IMR-90 (cell line): ENCODE measurements at regions not wholly inside any gene's neighbourhood (a gene's known extent, or its start where the extent isn't known, plus 50 kb on each side); places are given as distances from the start of the nearest gene placed in this dataset.

Source experiments
- ATAC-seq: fragments of 200-7000 bp; cut with Tn5 transposase; 2 replicates; pipeline ENCODE4 v1.9.1; 2020; ENCODE audit warnings: low read depth, mild to moderate bottlenecking, moderate library complexity
- BruUV-seq: library from RNA; stranded (reverse); fragments of 400-500 nt; replicated peaks from 2 replicates; lab custom pipeline; 2021; lab: Mats Ljungman, UMichigan
- CTCF ChIA-PET: fragments of 300-600 bp; formaldehyde crosslinking; extraction: SDS; loops from one replicate; lab custom pipeline; 2021; ENCODE audit warnings: antibody characterized with exemption; lab: Yijun Ruan, JAX
- POLR2A ChIA-PET: fragments of 300-600 bp; sonication (Branson Sonifier 250); formaldehyde crosslinking; loops from one replicate; lab custom pipeline; 2022; ENCODE audit warnings: antibody characterized with exemption; ENCODE audit not compliant: unreplicated experiment; lab: Charles Lee
- DNase-seq: peaks from one replicate; pipeline ENCODE4 v3.0.0; 2013
- H2AFZ ChIP-seq: replicated peaks from 2 replicates; pipeline ENCODE3; 2013; ENCODE audit warnings: low read length, mild to moderate bottlenecking; ENCODE audit not compliant: poor library complexity
- H2AK5ac ChIP-seq: 2 replicates; pipeline ENCODE4 v1.6.1; 2013; ENCODE audit warnings: low read depth, low read length, inconsistent platforms
- H2AK9ac ChIP-seq: replicated peaks from 2 replicates; pipeline ENCODE3; 2013; ENCODE audit warnings: mild to moderate bottlenecking, low read depth, low read length, moderate library complexity; ENCODE audit not compliant: poor library complexity
- H2BK120ac ChIP-seq: 2 replicates; pipeline ENCODE4 v1.6.1; 2013; ENCODE audit warnings: low read depth, low read length, inconsistent platforms
- H2BK15ac ChIP-seq: 3 replicates; pipeline ENCODE4 v1.6.1; 2013; ENCODE audit warnings: low read depth, low read length, inconsistent platforms
- H2BK20ac ChIP-seq: 2 replicates; pipeline ENCODE4 v1.6.1; 2013; ENCODE audit warnings: low read depth, mild to moderate bottlenecking, inconsistent platforms, low read length, moderate library complexity
- H2BK5ac ChIP-seq: 2 replicates; pipeline ENCODE4 v1.6.1; 2013; ENCODE audit warnings: mild to moderate bottlenecking, low read depth, low read length, inconsistent platforms; ENCODE audit not compliant: poor library complexity, severe bottlenecking
- H3K14ac ChIP-seq: replicated peaks from 2 replicates; pipeline ENCODE4 v1.6.1; 2013; ENCODE audit warnings: low read depth, low read length, inconsistent platforms
- H3K18ac ChIP-seq: 2 replicates; pipeline ENCODE4 v1.6.1; 2013; ENCODE audit warnings: low read depth, low read length, control low read depth
- H3K23ac ChIP-seq: 2 replicates; pipeline ENCODE4 v1.6.1; 2013; ENCODE audit warnings: low read depth, low read length, inconsistent platforms
- H3K27ac ChIP-seq: 2 replicates; pipeline ENCODE4 v1.5.1; 2013; ENCODE audit warnings: mild to moderate bottlenecking, control low read depth, low read length; ENCODE audit not compliant: insufficient read depth
- H3K27me3 ChIP-seq: 2 replicates; pipeline ENCODE4 v1.6.1; 2013; ENCODE audit warnings: low read length; ENCODE audit not compliant: control insufficient read depth, insufficient read depth
- H3K36me3 ChIP-seq: 2 replicates; pipeline ENCODE4 v1.6.1; 2013; ENCODE audit warnings: low read length, mixed read lengths; ENCODE audit not compliant: control insufficient read depth, insufficient read depth
- H3K4ac ChIP-seq: 2 replicates; pipeline ENCODE4 v1.6.1; 2013; ENCODE audit warnings: low read depth, low read length, inconsistent platforms
- H3K4me1 ChIP-seq: 2 replicates; pipeline ENCODE4 v1.6.1; 2013; ENCODE audit warnings: low read length, mixed read lengths; ENCODE audit not compliant: control insufficient read depth, insufficient read depth
- H3K4me2 ChIP-seq: 2 replicates; pipeline ENCODE4 v1.6.1; 2013; ENCODE audit warnings: low read depth, mild to moderate bottlenecking, control low read depth, low read length, moderate library complexity
- H3K4me3 ChIP-seq: 2 replicates; pipeline ENCODE4 v1.5.1; 2013; ENCODE audit warnings: low read depth, mild to moderate bottlenecking, control low read depth, low read length, moderate library complexity; ENCODE audit not compliant: insufficient read depth
- H3K56ac ChIP-seq: 2 replicates; pipeline ENCODE4 v1.6.1; 2013; ENCODE audit warnings: low read length, inconsistent platforms; ENCODE audit not compliant: insufficient read depth; ENCODE audit errors: extremely low read depth
- H3K79me1 ChIP-seq, 2 experiments: 2 replicates each; pipeline ENCODE4 v1.6.1; 2013; ENCODE audit warnings: low read length in 2 of 2, inconsistent platforms in 1 of 2, low read depth in 1 of 2
- H3K9ac ChIP-seq: 2 replicates; pipeline ENCODE4 v1.6.1; 2013; ENCODE audit warnings: low read depth, low read length, control low read depth
- H3K9me1 ChIP-seq: 2 replicates; pipeline ENCODE4 v1.6.1; 2013; ENCODE audit warnings: low read length, inconsistent platforms; ENCODE audit not compliant: insufficient read depth
- H3K9me3 ChIP-seq: 2 replicates; pipeline ENCODE4 v1.6.1; 2013; ENCODE audit warnings: low read length; ENCODE audit not compliant: control insufficient read depth, insufficient read depth
- H4K20me1 ChIP-seq: 2 replicates; pipeline ENCODE4 v1.6.1; 2013; ENCODE audit warnings: low read length, inconsistent platforms; ENCODE audit not compliant: insufficient read depth
- H4K5ac ChIP-seq: 2 replicates; pipeline ENCODE4 v1.6.1; 2013; ENCODE audit warnings: mild to moderate bottlenecking, low read depth, low read length, control low read depth
- H4K8ac ChIP-seq, 2 experiments: 2 replicates each; pipeline ENCODE4 v1.6.1; 2013; ENCODE audit warnings: low read depth in 2 of 2, low read length in 2 of 2, control low read depth in 1 of 2, inconsistent platforms in 1 of 2
- H4K91ac ChIP-seq: 2 replicates; pipeline ENCODE4 v1.6.1; 2013; ENCODE audit warnings: low read depth, low read length, inconsistent platforms; ENCODE audit not compliant: insufficient read depth
- FOS ChIP-seq: fragments of 150-350 bp; IDR thresholded peaks from 2 replicates; pipeline ENCODE4 v1.6.1; 2016; ENCODE audit warnings: low read depth, low read length
- RFX5 ChIP-seq: IDR thresholded peaks from 2 replicates; pipeline ENCODE4 v1.8.0; 2012; ENCODE audit warnings: low read depth, mild to moderate bottlenecking, low read length, moderate library complexity
- WGBS, 2 experiments: methylation state at CpG; one replicate each; pipeline versions ENCODE4 v1.1.5 to v1.1.7; 2013; ENCODE audit warnings: missing lambda C conversion rate in 2 of 2; ENCODE audit not compliant: insufficient read length in 1 of 2; ENCODE audit errors: extremely low coverage in 2 of 2; 5-methylcytosine and 5-hydroxymethylcytosine counted together
- dilution Hi-C: fragments of 300-500 bp; cut with HindIII; formaldehyde crosslinking; loops from one replicate; pipeline ENCODE4 v1.14.3; 2018; ENCODE audit warnings: low sequenced_read_pairs; ENCODE audit not compliant: unreplicated experiment
- in situ Hi-C: fragments of 300-500 bp; cut with MboI; formaldehyde crosslinking; loops from 3 replicates; pipeline ENCODE4 v1.14.3; 2019; ENCODE audit warnings: low sequenced_read_pairs, inconsistent platforms, mixed read lengths
- intact Hi-C: fragments of 100-400 bp; cut with micrococcal nuclease; formaldehyde crosslinking; loops from 2 replicates; pipeline ENCODE4 v1.10.0; 2022

DNA sequence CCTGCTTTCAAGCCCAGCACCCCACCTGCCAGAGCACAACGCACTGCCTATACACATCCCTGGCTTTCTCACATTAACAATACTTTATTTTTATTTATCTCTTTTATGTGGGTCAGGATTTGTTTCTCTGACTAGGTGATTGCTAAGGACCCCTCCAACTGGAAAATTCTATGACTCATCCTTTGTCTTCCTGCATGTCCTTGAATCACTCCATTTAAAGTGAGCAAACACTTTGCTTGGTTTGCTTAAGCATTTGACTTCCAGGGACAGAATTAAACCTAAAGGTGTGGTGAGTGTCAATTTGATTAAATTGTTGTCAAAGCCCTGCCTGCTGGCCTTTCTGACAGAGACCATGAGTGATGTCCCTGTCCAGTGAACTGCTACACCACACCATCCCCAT, 536.5 kb upstream of the BRINP1 start:
- Histone ChIP-seq H2AK9ac (no peak overlapping the region), H2BK20ac (no peak overlapping the region), H4K20me1 (no peaks in the 10 kb centered on the region), H2BK5ac (no peak overlapping the region), H2BK120ac (no peak overlapping the region), H3K27me3 (no peaks in the 10 kb centered on the region), H2BK15ac (no peak overlapping the region), H3K79me1 (no peaks in the 10 kb centered on the region), H3K4me1 (no peaks in the 10 kb centered on the region), H3K4ac (no peak overlapping the region), H4K5ac (no peak overlapping the region), H3K18ac (no peak overlapping the region), H4K8ac (no peak overlapping the region), H3K36me3 (no peaks in the 10 kb centered on the region), H3K9me3 (0 out of 2 replicates have a peak, but pooled peaks cover 2% of the 10 kb centered on the region), H2AFZ (no peak overlapping the region), H3K23ac (no peak overlapping the region), H3K14ac (no peak overlapping the region), H3K27ac (no peak overlapping the region), H4K91ac (no peak overlapping the region), H3K56ac (no peak overlapping the region), H3K4me3 (no peak overlapping the region), H3K9me1 (no peaks in the 10 kb centered on the region), H3K9ac (no peak overlapping the region), H2AK5ac (no peak overlapping the region), H3K4me2 (no peak overlapping the region)
- no TSS peak for BruUV-seq
- intact Hi-C loops (no loop called here), in situ Hi-C loops (no loop called here), dilution Hi-C loops (no loop called here)
- DNase-seq, result no peak
- no CpG with 5 or more reads among the region's 1 CpG for WGBS, 2 experiments
- no peak for ATAC-seq
- CTCF ChIA-PET, result no interaction called here
- POLR2A ChIA-PET, result no interaction called here
- TF ChIP-seq FOS, result 0 out of 2 replicates have a peak, but pooled peaks have one; percentile 13
- no peak for TF ChIP-seq RFX5
